Stimulated activated CD4-positive, alpha-beta T cell treated with anti-CD3 and anti-CD28 coated beads, Interleukin-15, amount 100 ng/mL, for 48 hours (primary cell): ENCODE measurements at regions not wholly inside any gene's neighbourhood (a gene's known extent, or its start where the extent isn't known, plus 50 kb on each side); places are given as distances from the start of the nearest gene placed in this dataset.

Source experiments
- DNase-seq, 2 donors: peaks; one replicate each; pipeline ENCODE4 v3.0.0-alpha.2; 2020; ENCODE audit warnings: low read depth in 2 of 2

GRCh38 chr3:118550122-118550521 lies 484.5 kb downstream of the IGSF11 start:
- no peak for DNase-seq

GRCh38 chr3:118550556-118550955 lies 484.1 kb downstream of the IGSF11 start:
- no peak for DNase-seq

GRCh38 chr3:118554148-118554838 lies 480.4 kb downstream of the IGSF11 start:
- no peak for DNase-seq

GRCh38 chr3:118556983-118557382 lies 477.7 kb downstream of the IGSF11 start:
- DNase-seq, result no peak

- DNase-seq, result no peak
Measured at GRCh38 chr3:118557513-118557912, 477.1 kb downstream of the IGSF11 start.

- DNase-seq, result no peak
Measured at GRCh38 chr3:118559286-118559685, 475.4 kb downstream of the IGSF11 start.

GRCh38 chr3:118564800-118565199 lies 469.8 kb downstream of the IGSF11 start:
- no peak for DNase-seq

- DNase-seq, result no peak
Measured at GRCh38 chr3:118573912-118574311, 460.7 kb downstream of the IGSF11 start.

GRCh38 chr3:118577055-118577777 lies 457.4 kb downstream of the IGSF11 start:
- no peak for DNase-seq

- no peak for DNase-seq
Measured at GRCh38 chr3:118578559-118578958, 456.1 kb downstream of the IGSF11 start.

- DNase-seq, result no peak
Measured at GRCh38 chr3:118587037-118587741, 447.5 kb downstream of the IGSF11 start.

GRCh38 chr3:118587847-118588246 lies 446.8 kb downstream of the IGSF11 start:
- DNase-seq, result no peak

- no peak for DNase-seq
Measured at GRCh38 chr3:118593277-118593670, 441.4 kb downstream of the IGSF11 start.

GRCh38 chr3:118597184-118597583 lies 437.5 kb downstream of the IGSF11 start:
- DNase-seq, result no peak

- DNase-seq, result no peak
Measured at GRCh38 chr3:118607915-118608820, 426.5 kb downstream of the IGSF11 start.

GRCh38 chr3:118618247-118619040 lies 416.2 kb downstream of the IGSF11 start:
- no peak for DNase-seq

GRCh38 chr3:118626453-118626852 lies 408.2 kb downstream of the IGSF11 start:
- no peak for DNase-seq

GRCh38 chr3:118628704-118629341 lies 405.8 kb downstream of the IGSF11 start:
- no peak for DNase-seq

- no peak for DNase-seq
Measured at GRCh38 chr3:118629821-118630220, 404.8 kb downstream of the IGSF11 start.

- no peak for DNase-seq
Measured at GRCh38 chr3:118635711-118636110, 398.9 kb downstream of the IGSF11 start.
